Right atrium auricular region (tissue), 2 donors: ENCODE measurements at regions not wholly inside any gene's neighbourhood (a gene's known extent, or its start where the extent isn't known, plus 50 kb on each side); places are given as distances from the start of the nearest gene placed in this dataset.

ENCODE experiments used
- DNase-seq: peaks from one replicate; pipeline ENCODE4 v3.0.0-alpha.2; 2019; ENCODE audit warnings: low spot score
- H3K27ac ChIP-seq, 2 donors: fragments of 200-600 bp; sonication (generic); 1 replicate in 1 of 2; 2 replicates in 1 of 2; pipeline ENCODE4 v1.5.1; 2016 to 2019
- H3K27me3 ChIP-seq, 2 donors: fragments of 200-600 bp; sonication (generic); one replicate each; pipeline versions ENCODE4 v1.5.1 to v1.6.0; 2017 to 2019
- H3K36me3 ChIP-seq: fragments of 200-600 bp; sonication (generic); one replicate; pipeline ENCODE4 v1.5.1; 2016
- H3K4me1 ChIP-seq, 2 donors: fragments of 200-600 bp; sonication (generic); one replicate each; pipeline versions ENCODE4 v1.5.1 to v1.6.0; 2017 to 2019
- H3K4me3 ChIP-seq, 2 donors: fragments of 200-600 bp; sonication (generic); 1 replicate in 1 of 2; 2 replicates in 1 of 2; pipeline ENCODE4 v1.5.1; 2017 to 2019; ENCODE audit warnings: mild to moderate bottlenecking in 1 of 2, moderate library complexity in 1 of 2
- H3K9me3 ChIP-seq, 2 donors: fragments of 200-600 bp; sonication (generic); one replicate each; pipeline ENCODE4 v1.5.1; 2019
- TF ChIP-seq, protein P1 (sequence below), 2 donors: fragments of 200-600 bp; sonication (generic); IDR thresholded peaks; one replicate each; pipeline ENCODE4 v1.5.1; 2019; ENCODE audit warnings: antibody characterized with exemption in 2 of 2

GRCh38 chr3:18027161-18027939 lies 284.9 kb upstream of the TBC1D5 start:
- H3K4me1 ChIP-seq = no peaks in the 10 kb centered on the region
- no peaks in the 10 kb centered on the region for H3K9me3 ChIP-seq
- DNase-seq = no peak
- no peak overlapping the region for H3K4me3 ChIP-seq
- H3K36me3 ChIP-seq = no peaks in the 10 kb centered on the region
- no peaks in the 10 kb centered on the region for H3K27me3 ChIP-seq
- H3K27ac ChIP-seq = no peak overlapping the region
- TF ChIP-seq, protein P1, sequence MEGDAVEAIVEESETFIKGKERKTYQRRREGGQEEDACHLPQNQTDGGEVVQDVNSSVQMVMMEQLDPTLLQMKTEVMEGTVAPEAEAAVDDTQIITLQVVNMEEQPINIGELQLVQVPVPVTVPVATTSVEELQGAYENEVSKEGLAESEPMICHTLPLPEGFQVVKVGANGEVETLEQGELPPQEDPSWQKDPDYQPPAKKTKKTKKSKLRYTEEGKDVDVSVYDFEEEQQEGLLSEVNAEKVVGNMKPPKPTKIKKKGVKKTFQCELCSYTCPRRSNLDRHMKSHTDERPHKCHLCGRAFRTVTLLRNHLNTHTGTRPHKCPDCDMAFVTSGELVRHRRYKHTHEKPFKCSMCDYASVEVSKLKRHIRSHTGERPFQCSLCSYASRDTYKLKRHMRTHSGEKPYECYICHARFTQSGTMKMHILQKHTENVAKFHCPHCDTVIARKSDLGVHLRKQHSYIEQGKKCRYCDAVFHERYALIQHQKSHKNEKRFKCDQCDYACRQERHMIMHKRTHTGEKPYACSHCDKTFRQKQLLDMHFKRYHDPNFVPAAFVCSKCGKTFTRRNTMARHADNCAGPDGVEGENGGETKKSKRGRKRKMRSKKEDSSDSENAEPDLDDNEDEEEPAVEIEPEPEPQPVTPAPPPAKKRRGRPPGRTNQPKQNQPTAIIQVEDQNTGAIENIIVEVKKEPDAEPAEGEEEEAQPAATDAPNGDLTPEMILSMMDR (IDR thresholded peaks at IDR 0.05) = no peak

- Histone ChIP-seq H3K4me3 (no peak overlapping the region), H3K36me3 (no peaks in the 10 kb centered on the region), H3K27ac (no peak overlapping the region), H3K4me1 (no peaks in the 10 kb centered on the region), H3K27me3 (no peaks in the 10 kb centered on the region), H3K9me3 (no peaks in the 10 kb centered on the region)
- TF ChIP-seq, protein P1 (IDR thresholded peaks at IDR 0.05) = no peak
- no peak for DNase-seq
Observed at GRCh38 chr3:18024715-18025114, 282.3 kb upstream of the TBC1D5 start.

DNA sequence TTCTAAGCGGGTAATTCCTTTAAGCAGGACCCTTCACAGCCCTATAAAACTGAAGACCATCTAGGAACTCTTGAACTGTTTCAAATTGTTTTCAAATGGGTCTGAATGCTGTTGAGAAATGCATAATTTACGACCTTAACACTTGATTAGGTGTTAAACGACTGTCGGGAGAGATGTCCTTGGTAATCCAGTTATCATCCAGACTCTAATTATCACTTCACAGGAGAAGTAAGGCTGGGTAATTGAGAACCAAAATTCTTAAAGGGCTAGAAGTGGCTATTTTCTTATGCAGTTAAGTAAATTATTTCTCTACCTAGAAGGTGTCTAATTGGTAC lies 276.7 kb upstream of the TBC1D5 start:
- Histone ChIP-seq H3K27ac (no peak overlapping the region), H3K4me3 (no peak overlapping the region)
- TF ChIP-seq, protein P1 (IDR thresholded peaks at IDR 0.05) = no peak

DNA sequence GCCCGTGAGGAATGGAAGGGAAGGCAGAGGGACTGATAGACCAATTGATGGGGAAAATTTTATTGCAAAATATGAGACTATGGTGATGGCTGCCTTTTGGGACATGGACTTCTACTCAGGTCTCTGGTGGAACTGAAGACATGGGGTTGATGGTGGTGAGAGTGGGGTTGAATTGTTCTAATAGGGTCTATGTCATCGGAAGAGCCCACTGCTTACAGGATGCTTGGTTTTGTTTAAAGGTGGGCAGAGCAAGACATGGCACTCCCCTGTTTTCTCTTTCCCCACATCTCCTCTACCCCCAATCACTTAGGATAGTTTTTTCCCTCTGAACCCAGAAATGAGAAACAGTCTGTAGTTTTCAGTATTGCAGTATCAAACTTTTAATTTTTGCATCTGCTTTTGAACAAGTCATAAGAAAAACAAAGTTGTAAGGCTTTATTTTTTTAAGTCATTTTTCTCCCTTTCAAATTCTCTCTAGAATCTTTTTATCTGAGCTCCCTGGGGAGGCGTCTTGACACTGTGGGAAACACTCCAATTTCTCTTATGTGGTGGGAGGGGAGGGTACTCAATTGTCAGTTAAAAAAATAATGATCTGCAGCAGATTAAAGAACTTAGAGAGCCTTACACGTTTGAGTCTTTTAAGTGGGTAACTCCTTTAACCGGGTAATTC lies 276.2 kb upstream of the TBC1D5 start:
- no peaks in the 10 kb centered on the region for H3K27me3 ChIP-seq
- no peaks in the 10 kb centered on the region for H3K9me3 ChIP-seq
- no peaks in the 10 kb centered on the region for H3K36me3 ChIP-seq
- no peak overlapping the region for H3K27ac ChIP-seq
- no peak for DNase-seq
- no peaks in the 10 kb centered on the region for H3K4me1 ChIP-seq
- H3K4me3 ChIP-seq = no peak overlapping the region
- TF ChIP-seq, protein P1 (IDR thresholded peaks at IDR 0.05) = no peak

More for the DNA sequence above, 276.7 kb upstream of the TBC1D5 start:
- Histone ChIP-seq H3K27me3 (no peaks in the 10 kb centered on the region), H3K36me3 (no peaks in the 10 kb centered on the region), H3K9me3 (no peaks in the 10 kb centered on the region), H3K4me1 (no peaks in the 10 kb centered on the region)
- DNase-seq = no peak

- H3K9me3 ChIP-seq = no peaks in the 10 kb centered on the region
- H3K27me3 ChIP-seq = no peaks in the 10 kb centered on the region
- no peaks in the 10 kb centered on the region for H3K36me3 ChIP-seq
- no peak for DNase-seq
- H3K4me3 ChIP-seq = no peak overlapping the region
- no peak overlapping the region for H3K27ac ChIP-seq
- TF ChIP-seq, protein P1 (IDR thresholded peaks at IDR 0.05) = no peak
- no peaks in the 10 kb centered on the region for H3K4me1 ChIP-seq
Observed at GRCh38 chr3:18016366-18016765, 273.9 kb upstream of the TBC1D5 start.
